Mesendoderm (in vitro differentiated cells): ENCODE measurements at regions not wholly inside any gene's neighbourhood (a gene's known extent, or its start where the extent isn't known, plus 50 kb on each side); places are given as distances from the start of the nearest gene placed in this dataset.

Experiments
- DNase-seq: peaks from one replicate; pipeline ENCODE4 v3.0.0; 2013
- H2AK5ac ChIP-seq: 2 replicates; pipeline ENCODE4 v1.6.1; 2013; ENCODE audit warnings: low read length, inconsistent platforms
- H2BK120ac ChIP-seq: 2 replicates; pipeline ENCODE4 v1.6.1; 2013; ENCODE audit warnings: low read depth, mild to moderate bottlenecking, low read length, moderate library complexity, mixed read lengths
- H2BK15ac ChIP-seq: replicated peaks from 2 replicates; pipeline ENCODE4 v1.6.1; 2013; ENCODE audit warnings: low read depth, mild to moderate bottlenecking, moderate library complexity
- H2BK5ac ChIP-seq: 2 replicates; pipeline ENCODE4 v1.6.1; 2013; ENCODE audit warnings: low read length, inconsistent platforms
- H3K18ac ChIP-seq: 2 replicates; pipeline ENCODE4 v1.6.1; 2013; ENCODE audit warnings: mild to moderate bottlenecking, low read length, mixed read lengths
- H3K23ac ChIP-seq: one replicate; pipeline ENCODE4 v1.6.1; 2013; ENCODE audit warnings: low read length
- H3K27ac ChIP-seq: 2 replicates; pipeline ENCODE4 v1.5.1; 2013; ENCODE audit warnings: low read depth, mild to moderate bottlenecking, inconsistent platforms, low read length, moderate library complexity
- H3K27me3 ChIP-seq: 2 replicates; pipeline ENCODE4 v1.6.1; 2013; ENCODE audit warnings: low read length, control low read depth, mild to moderate bottlenecking, inconsistent platforms; ENCODE audit not compliant: insufficient read depth, poor library complexity
- H3K36me3 ChIP-seq: 2 replicates; pipeline ENCODE4 v1.6.1; 2013; ENCODE audit warnings: low read length, inconsistent platforms; ENCODE audit not compliant: control insufficient read depth, insufficient read depth
- H3K4ac ChIP-seq: one replicate; pipeline ENCODE4 v1.6.1; 2013; ENCODE audit warnings: low read depth, mild to moderate bottlenecking, low read length, moderate library complexity
- H3K4me1 ChIP-seq: 2 replicates; pipeline ENCODE4 v1.6.1; 2013; ENCODE audit warnings: low read depth, low read length, inconsistent platforms; ENCODE audit not compliant: control insufficient read depth
- H3K4me2 ChIP-seq: 2 replicates; pipeline ENCODE4 v1.6.1; 2013; ENCODE audit warnings: low read length
- H3K4me3 ChIP-seq: 2 replicates; pipeline ENCODE4 v1.5.1; 2013; ENCODE audit warnings: mild to moderate bottlenecking, low read length
- H3K56ac ChIP-seq: one replicate; pipeline ENCODE4 v1.6.1; 2013; ENCODE audit warnings: low read length
- H3K79me1 ChIP-seq: 2 replicates; pipeline ENCODE4 v1.6.1; 2013; ENCODE audit warnings: low read length, inconsistent platforms
- H3K79me2 ChIP-seq: 2 replicates; pipeline ENCODE4 v1.6.1; 2013; ENCODE audit warnings: mild to moderate bottlenecking, low read length; ENCODE audit not compliant: control insufficient read depth, insufficient read depth
- H3K9ac ChIP-seq: 2 replicates; pipeline ENCODE4 v1.6.1; 2013; ENCODE audit warnings: low read length, inconsistent platforms
- H4K5ac ChIP-seq: one replicate; pipeline ENCODE4 v1.6.1; 2013; ENCODE audit warnings: low read length
- H4K8ac ChIP-seq: one replicate; pipeline ENCODE4 v1.6.1; 2013; ENCODE audit warnings: low read depth, mild to moderate bottlenecking, control low read depth, low read length, moderate library complexity
- WGBS: extraction: QIAGEN DNeasy Blood & Tissue Kit; methylation state at CpG from one replicate; pipeline ENCODE4 v1.1.7; 2013; ENCODE audit warnings: low lambda C conversion rate, missing lambda C conversion rate; ENCODE audit not compliant: insufficient coverage; ENCODE audit errors: extremely low coverage; 5-methylcytosine and 5-hydroxymethylcytosine counted together

DNA sequence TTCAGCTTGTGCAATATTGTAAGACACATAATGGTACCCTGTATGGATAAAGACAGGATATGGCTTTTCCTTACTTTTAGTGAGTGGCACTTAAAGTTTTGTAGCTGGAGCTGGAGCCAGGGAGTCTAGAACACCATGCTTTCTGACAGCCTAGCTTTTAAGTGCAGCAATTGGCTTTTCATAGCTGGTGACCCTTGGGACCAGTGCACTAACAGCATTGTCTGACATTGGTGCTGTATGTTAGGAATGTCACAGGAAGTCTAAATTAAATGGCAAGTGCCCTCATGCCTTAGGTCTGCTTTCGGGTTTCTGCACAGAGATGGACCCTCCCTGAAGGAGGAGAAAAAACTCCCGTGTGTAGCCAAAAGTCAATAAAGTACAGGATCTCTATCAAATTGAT, 628.2 kb downstream of the NR2F2 start:
- Histone ChIP-seq H2BK5ac (no peak overlapping the region), H2AK5ac (no peak overlapping the region), H3K4me3 (no peak overlapping the region), H2BK15ac (no peak overlapping the region), H3K27me3 (no peaks in the 10 kb centered on the region), H3K79me2 (no peaks in the 10 kb centered on the region), H3K23ac (no peak overlapping the region), H3K27ac (no peak overlapping the region), H3K9ac (no peak overlapping the region), H3K36me3 (no peaks in the 10 kb centered on the region), H3K18ac (no peak overlapping the region), H3K4me2 (no peak overlapping the region), H3K4ac (no peak overlapping the region), H4K5ac (no peak overlapping the region), H2BK120ac (no peak overlapping the region), H3K56ac (no peak overlapping the region), H4K8ac (no peak overlapping the region), H3K79me1 (no peaks in the 10 kb centered on the region), H3K4me1 (no peaks in the 10 kb centered on the region)
- no peak for DNase-seq
- WGBS = no CpG with 5 or more reads among the region's 2 CpGs

DNA sequence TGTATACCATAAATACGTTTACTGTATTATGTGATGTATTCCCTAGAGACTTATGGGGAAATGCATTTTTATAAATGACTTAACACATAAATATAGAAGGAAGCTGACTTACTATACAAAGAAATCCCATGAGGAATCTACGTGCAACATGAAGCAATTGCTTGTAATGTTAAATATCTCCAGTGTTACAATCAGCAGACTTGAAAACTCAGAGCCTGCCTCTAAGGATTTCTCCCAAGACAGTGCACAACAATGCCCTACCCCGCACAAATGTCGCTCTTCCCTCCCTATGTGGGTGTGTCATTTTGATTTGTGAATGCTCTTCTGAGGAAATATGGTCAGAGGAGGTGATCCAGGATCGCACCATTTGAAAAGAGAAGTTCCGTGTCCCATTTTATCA, 629.0 kb downstream of the NR2F2 start:
- Histone ChIP-seq H3K27me3 (no peaks in the 10 kb centered on the region), H2BK5ac (no peak overlapping the region), H3K4me3 (no peak overlapping the region), H4K8ac (no peak overlapping the region), H3K79me2 (no peaks in the 10 kb centered on the region), H3K56ac (no peak overlapping the region), H3K36me3 (no peaks in the 10 kb centered on the region), H3K79me1 (no peaks in the 10 kb centered on the region), H3K27ac (no peak overlapping the region), H3K18ac (no peak overlapping the region), H2AK5ac (no peak overlapping the region), H3K4me1 (no peaks in the 10 kb centered on the region), H2BK15ac (no peak overlapping the region), H3K4me2 (no peak overlapping the region), H3K9ac (no peak overlapping the region), H4K5ac (no peak overlapping the region), H2BK120ac (no peak overlapping the region), H3K4ac (no peak overlapping the region), H3K23ac (no peak overlapping the region)
- no peak for DNase-seq
- no CpG with 5 or more reads among the region's 6 CpGs for WGBS

- Histone ChIP-seq H3K18ac (no peak overlapping the region), H3K4ac (no peak overlapping the region), H4K5ac (no peak overlapping the region), H2BK120ac (no peak overlapping the region), H3K23ac (no peak overlapping the region), H3K79me1 (no peaks in the 10 kb centered on the region), H3K36me3 (no peaks in the 10 kb centered on the region), H3K56ac (no peak overlapping the region), H3K9ac (no peak overlapping the region), H4K8ac (no peak overlapping the region), H3K4me1 (no peaks in the 10 kb centered on the region), H2BK5ac (no peak overlapping the region), H2BK15ac (no peak overlapping the region), H3K79me2 (no peaks in the 10 kb centered on the region), H3K4me3 (no peak overlapping the region), H3K27me3 (no peaks in the 10 kb centered on the region), H3K4me2 (no peak overlapping the region), H3K27ac (no peak overlapping the region), H2AK5ac (no peak overlapping the region)
- no peak for DNase-seq
- WGBS = no CpG with 5 or more reads among the region's 4 CpGs
Measured at GRCh38 chr15:96960711-96961480, 630.4 kb downstream of the NR2F2 start.

DNA sequence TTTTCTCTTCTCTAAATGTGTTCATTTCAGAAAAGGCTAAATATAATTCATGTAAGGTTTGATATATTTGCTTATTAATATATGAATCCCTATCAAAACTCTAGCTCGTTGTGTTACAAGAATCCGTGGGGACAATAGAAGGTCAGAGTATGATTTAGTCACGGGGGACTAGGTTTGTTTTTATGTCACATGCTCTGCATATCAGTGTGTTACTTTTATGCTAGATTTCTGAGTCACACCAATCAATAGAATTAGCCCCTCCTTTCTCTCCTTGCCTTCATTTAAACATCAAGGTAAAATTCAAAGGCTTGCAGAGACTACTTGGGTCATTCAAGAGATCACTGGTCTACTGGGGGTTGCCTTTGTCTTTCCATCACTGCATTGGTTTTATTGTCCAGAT, 636.1 kb downstream of the NR2F2 start:
- Histone ChIP-seq H2BK5ac (no peak overlapping the region), H3K56ac (no peak overlapping the region), H2BK120ac (no peak overlapping the region), H3K27me3 (no peaks in the 10 kb centered on the region), H4K5ac (no peak overlapping the region), H2AK5ac (no peak overlapping the region), H3K27ac (no peak overlapping the region), H3K79me2 (no peaks in the 10 kb centered on the region), H4K8ac (no peak overlapping the region), H3K4me3 (no peak overlapping the region), H3K9ac (no peak overlapping the region), H3K79me1 (no peaks in the 10 kb centered on the region), H3K36me3 (no peaks in the 10 kb centered on the region), H2BK15ac (no peak overlapping the region), H3K18ac (no peak overlapping the region), H3K4me1 (peaks cover 4% of the 10 kb centered on the region), H3K23ac (no peak overlapping the region), H3K4me2 (no peak overlapping the region), H3K4ac (no peak overlapping the region)
- WGBS = no CpG with 5 or more reads among the region's 3 CpGs
- DNase-seq = no peak

- no peaks in the 10 kb centered on the region for H3K27me3 ChIP-seq
- peak overlapping the region; percentile 73 for H3K56ac ChIP-seq
- no peak overlapping the region for H2BK120ac ChIP-seq
- H4K5ac ChIP-seq = no peak overlapping the region
- peak overlapping the region; percentile 62 for H2BK5ac ChIP-seq
- H3K27ac ChIP-seq = no peak overlapping the region
- H3K79me2 ChIP-seq = no peaks in the 10 kb centered on the region
- H3K4ac ChIP-seq = no peak overlapping the region
- no peak overlapping the region for H2BK15ac ChIP-seq
- H4K8ac ChIP-seq = no peak overlapping the region
- DNase-seq = peak; percentile 82
- no peak overlapping the region for H3K9ac ChIP-seq
- H3K79me1 ChIP-seq = no peaks in the 10 kb centered on the region
- no peak overlapping the region for H3K4me2 ChIP-seq
- H3K18ac ChIP-seq = no peak overlapping the region
- no peak overlapping the region for H2AK5ac ChIP-seq
- H3K36me3 ChIP-seq = no peaks in the 10 kb centered on the region
- WGBS = no CpG with 5 or more reads among the region's 18 CpGs
- H3K23ac ChIP-seq = no peak overlapping the region
- H3K4me3 ChIP-seq = no peak overlapping the region
- H3K4me1 ChIP-seq = peaks cover 4% of the 10 kb centered on the region
Measured at GRCh38 chr15:96969732-96970710, 639.5 kb downstream of the NR2F2 start.
